ENCODE measurements at regions not wholly inside any gene's neighbourhood (a gene's known extent, or its start where the extent isn't known, plus 50 kb on each side); places are given as distances from the start of the nearest gene placed in this dataset.
A peak's percentile ranks its signal among the peaks of the same experiment; 100 is the strongest.
"Not testable (repeated sequence)": the region's sequence is repeated elsewhere in the genome, so short reads cannot be mapped to it uniquely, and the experiment has no call there.

GRCh38 chr18:22827741-22828140 is 105.4 kb upstream of the RBBP8 start:
- Histone ChIP-seq H3K4me1 (ENCODE audit: control insufficient read depth, insufficient read depth, low read depth, low read length) (no peaks in the 10 kb centered on the region), H3K18ac (ENCODE audit: low read depth in 1 of 2, low read length in 2 of 2) (no peak overlapping the region), H2BK12ac (ENCODE audit: low read length in 2 of 2) (no peak overlapping the region), H3K4me3 (ENCODE audit: insufficient read depth in 1 of 2, low read depth in 1 of 2, low read length in 2 of 2) (no peak overlapping the region), H3K9me3 (ENCODE audit: control insufficient read depth, low read length) (no peaks in the 10 kb centered on the region), H2AFZ (ENCODE audit: low read depth, low read length) (no peak overlapping the region), H3K27me3 (ENCODE audit: control insufficient read depth in 1 of 2, insufficient read depth in 1 of 2, low read length in 2 of 2) (no peaks in the 10 kb centered on the region), H3K36me3 (ENCODE audit: control insufficient read depth in 1 of 2, insufficient read depth in 2 of 2, low read depth in 1 of 2, low read length in 2 of 2) (no peaks in the 10 kb centered on the region), H3K9ac (ENCODE audit: low read length) (peak overlapping the region; percentile 35), H2BK15ac (ENCODE audit: low read depth, poor library complexity, severe bottlenecking) (no peak overlapping the region), H3K4ac (ENCODE audit: low read depth in 1 of 2, low read length in 2 of 2) (no peak overlapping the region), H2AK5ac (ENCODE audit: low read length, severe bottlenecking) (no peak overlapping the region), H3K79me1 (replicated peaks; ENCODE audit: low read length, poor library complexity, severe bottlenecking) (no peaks in the 10 kb centered on the region), H4K8ac (ENCODE audit: low read length) (no peak overlapping the region), H4K91ac (ENCODE audit: low read length) (no peak overlapping the region), H3K27ac (ENCODE audit: low read length, poor library complexity, severe bottlenecking) (peak overlapping the region; percentile 29), H3K4me2 (ENCODE audit: low read length, poor library complexity, severe bottlenecking) (no peak overlapping the region), H2BK5ac (ENCODE audit: low read depth, low read length, poor library complexity, severe bottlenecking) (no peak overlapping the region), H2BK120ac (ENCODE audit: low read depth, low read length) (no peak overlapping the region), H3K14ac (ENCODE audit: low read length in 2 of 2) (no peak overlapping the region), H3K23ac (ENCODE audit: low read length in 2 of 2) (no peak overlapping the region)
- WGBS: 80% methylated on average over 1 of the region's 1 CpG
- DNase-seq: no peak

GRCh38 chr18:22828171-22828570 is 105.0 kb upstream of the RBBP8 start:
- Histone ChIP-seq H3K4me3 (ENCODE audit: insufficient read depth in 1 of 2, low read depth in 1 of 2, low read length in 2 of 2) (no peak overlapping the region), H3K23ac (ENCODE audit: low read length in 2 of 2) (no peak overlapping the region), H3K9me3 (ENCODE audit: control insufficient read depth, low read length) (no peaks in the 10 kb centered on the region), H3K27me3 (ENCODE audit: control insufficient read depth in 1 of 2, insufficient read depth in 1 of 2, low read length in 2 of 2) (no peaks in the 10 kb centered on the region), H3K36me3 (ENCODE audit: control insufficient read depth in 1 of 2, insufficient read depth in 2 of 2, low read depth in 1 of 2, low read length in 2 of 2) (no peaks in the 10 kb centered on the region), H2BK120ac (ENCODE audit: low read depth, low read length) (no peak overlapping the region), H3K4ac (ENCODE audit: low read depth in 1 of 2, low read length in 2 of 2) (no peak overlapping the region), H4K8ac (ENCODE audit: low read length) (no peak overlapping the region), H3K79me1 (replicated peaks; ENCODE audit: low read length, poor library complexity, severe bottlenecking) (no peaks in the 10 kb centered on the region), H2BK12ac (ENCODE audit: low read length in 2 of 2) (no peak overlapping the region), H2AFZ (ENCODE audit: low read depth, low read length) (no peak overlapping the region), H3K14ac (ENCODE audit: low read length in 2 of 2) (no peak overlapping the region), H2BK5ac (ENCODE audit: low read depth, low read length, poor library complexity, severe bottlenecking) (no peak overlapping the region), H3K27ac (ENCODE audit: low read length, poor library complexity, severe bottlenecking) (no peak overlapping the region), H2BK15ac (ENCODE audit: low read depth, poor library complexity, severe bottlenecking) (no peak overlapping the region), H3K18ac (ENCODE audit: low read depth in 1 of 2, low read length in 2 of 2) (no peak overlapping the region), H2AK5ac (ENCODE audit: low read length, severe bottlenecking) (no peak overlapping the region), H3K4me2 (ENCODE audit: low read length, poor library complexity, severe bottlenecking) (no peak overlapping the region), H3K4me1 (ENCODE audit: control insufficient read depth, insufficient read depth, low read depth, low read length) (no peaks in the 10 kb centered on the region), H3K9ac (ENCODE audit: low read length) (peak overlapping the region; percentile 35), H4K91ac (ENCODE audit: low read length) (no peak overlapping the region)
- DNase-seq: no peak
- WGBS: no CpG with 5 or more reads among the region's 1 CpG

- H3K18ac ChIP-seq (ENCODE audit: low read depth in 1 of 2, low read length in 2 of 2); H2AFZ ChIP-seq (ENCODE audit: low read depth, low read length); H3K4ac ChIP-seq (ENCODE audit: low read depth in 1 of 2, low read length in 2 of 2); H3K27me3 ChIP-seq (ENCODE audit: control insufficient read depth in 1 of 2, insufficient read depth in 1 of 2, low read length in 2 of 2); H2AK5ac ChIP-seq (ENCODE audit: low read length, severe bottlenecking); H3K9me3 ChIP-seq (ENCODE audit: control insufficient read depth, low read length); H3K23ac ChIP-seq (ENCODE audit: low read length in 2 of 2); H3K4me1 ChIP-seq (ENCODE audit: control insufficient read depth, insufficient read depth, low read depth, low read length); H2BK120ac ChIP-seq (ENCODE audit: low read depth, low read length); H4K91ac ChIP-seq (ENCODE audit: low read length); DNase-seq; H3K4me3 ChIP-seq (ENCODE audit: insufficient read depth in 1 of 2, low read depth in 1 of 2, low read length in 2 of 2); H3K4me2 ChIP-seq (ENCODE audit: low read length, poor library complexity, severe bottlenecking); H3K14ac ChIP-seq (ENCODE audit: low read length in 2 of 2); H2BK12ac ChIP-seq (ENCODE audit: low read length in 2 of 2); H2BK5ac ChIP-seq (ENCODE audit: low read depth, low read length, poor library complexity, severe bottlenecking); H4K8ac ChIP-seq (ENCODE audit: low read length); H3K36me3 ChIP-seq (ENCODE audit: control insufficient read depth in 1 of 2, insufficient read depth in 2 of 2, low read depth in 1 of 2, low read length in 2 of 2); H2BK15ac ChIP-seq (ENCODE audit: low read depth, poor library complexity, severe bottlenecking); H3K79me1 ChIP-seq (replicated peaks; ENCODE audit: low read length, poor library complexity, severe bottlenecking); H3K27ac ChIP-seq (ENCODE audit: low read length, poor library complexity, severe bottlenecking): not testable (repeated sequence)
- WGBS: no CpG with 5 or more reads among the region's 6 CpGs
- peak overlapping the region; percentile 1 for H3K9ac ChIP-seq (ENCODE audit: low read length)
Observed at GRCh38 chr18:22828583-22828982, 104.5 kb upstream of the RBBP8 start.

- Histone ChIP-seq H3K14ac (ENCODE audit: low read length in 2 of 2) (no peak overlapping the region), H3K27me3 (ENCODE audit: control insufficient read depth in 1 of 2, insufficient read depth in 1 of 2, low read length in 2 of 2) (no peaks in the 10 kb centered on the region), H3K27ac (ENCODE audit: low read length, poor library complexity, severe bottlenecking) (no peak overlapping the region), H2BK120ac (ENCODE audit: low read depth, low read length) (no peak overlapping the region), H2AK5ac (ENCODE audit: low read length, severe bottlenecking) (no peak overlapping the region), H3K4me1 (ENCODE audit: control insufficient read depth, insufficient read depth, low read depth, low read length) (no peaks in the 10 kb centered on the region), H3K4me2 (ENCODE audit: low read length, poor library complexity, severe bottlenecking) (no peak overlapping the region), H4K8ac (ENCODE audit: low read length) (no peak overlapping the region), H2BK5ac (ENCODE audit: low read depth, low read length, poor library complexity, severe bottlenecking) (no peak overlapping the region), H3K4me3 (ENCODE audit: insufficient read depth in 1 of 2, low read depth in 1 of 2, low read length in 2 of 2) (no peak overlapping the region), H3K18ac (ENCODE audit: low read depth in 1 of 2, low read length in 2 of 2) (no peak overlapping the region), H2BK15ac (ENCODE audit: low read depth, poor library complexity, severe bottlenecking) (no peak overlapping the region), H2AFZ (ENCODE audit: low read depth, low read length) (no peak overlapping the region), H2BK12ac (ENCODE audit: low read length in 2 of 2) (no peak overlapping the region), H3K36me3 (ENCODE audit: control insufficient read depth in 1 of 2, insufficient read depth in 2 of 2, low read depth in 1 of 2, low read length in 2 of 2) (no peaks in the 10 kb centered on the region), H3K9me3 (ENCODE audit: control insufficient read depth, low read length) (no peaks in the 10 kb centered on the region), H3K23ac (ENCODE audit: low read length in 2 of 2) (no peak overlapping the region), H4K91ac (ENCODE audit: low read length) (no peak overlapping the region), H3K9ac (ENCODE audit: low read length) (no peak overlapping the region), H3K4ac (ENCODE audit: low read depth in 1 of 2, low read length in 2 of 2) (no peak overlapping the region), H3K79me1 (replicated peaks; ENCODE audit: low read length, poor library complexity, severe bottlenecking) (no peaks in the 10 kb centered on the region)
- WGBS: 69% methylated on average over 2 of the region's 2 CpGs
- DNase-seq: no peak
Observed at GRCh38 chr18:22829781-22830180, 103.3 kb upstream of the RBBP8 start.

Measured in mesenchymal stem cell (in vitro differentiated cells and primary cell).